ENCODE measurements at regions not wholly inside any gene's neighbourhood (a gene's known extent, or its start where the extent isn't known, plus 50 kb on each side); places are given as distances from the start of the nearest gene placed in this dataset.
A peak's percentile ranks its signal among the peaks of the same experiment; 100 is the strongest.

GRCh38 chr11:86743223-86744118 is 56.9 kb upstream of the PRSS23 start:
- FAIRE-seq: peak; percentile 91

GRCh38 chr11:86741839-86742805 is 58.2 kb upstream of the PRSS23 start:
- Histone ChIP-seq H3K9ac (ENCODE audit: control insufficient read depth, extremely low read depth, insufficient read depth, low read length) (no peak overlapping the region), H3K4me2 (ENCODE audit: control insufficient read depth, extremely low read depth, insufficient read depth, low read depth, low read length) (peak overlapping the region; percentile 89), H2AFZ (ENCODE audit: control insufficient read depth, low read length) (no peak overlapping the region), H3K9me3 (ENCODE audit: control insufficient read depth, low read depth, low read length) (no peaks in the 10 kb centered on the region), H3K4me1 (ENCODE audit: control insufficient read depth, extremely low read depth, insufficient read depth, low read length) (peaks cover 58% of the 10 kb centered on the region), H3K4me3 (ENCODE audit: control insufficient read depth in 2 of 3, extremely low read depth in 1 of 3, insufficient read depth in 2 of 3, low read depth in 1 of 3, low read length in 3 of 3) (peak overlapping the region in 2 of 3 experiments; percentile 4 to 21), H3K79me2 (ENCODE audit: control insufficient read depth, insufficient read depth, low read length) (no peaks in the 10 kb centered on the region), H3K27ac (ENCODE audit: control insufficient read depth, insufficient read depth, low read length) (peak overlapping the region; percentile 96), H4K20me1 (ENCODE audit: control insufficient read depth, extremely low read depth, insufficient read depth, low read length) (no peaks in the 10 kb centered on the region), H3K9me1 (ENCODE audit: control insufficient read depth, extremely low read depth, insufficient read depth, low read length) (no peaks in the 10 kb centered on the region), H3K27me3 (ENCODE audit: control insufficient read depth, extremely low read depth, insufficient read depth, low read length) (no peaks in the 10 kb centered on the region), H3K36me3 (ENCODE audit: control insufficient read depth in 2 of 2, extremely low read depth in 1 of 2, insufficient read depth in 2 of 2, low read length in 2 of 2) (no peaks in the 10 kb centered on the region)
- FAIRE-seq (peak; percentile 67), DNase-seq (ENCODE audit: low read depth, low spot score) (no peak)
- TF ChIP-seq CTCF (optimal IDR thresholded peaks at IDR 0.05 in 1 of 3, IDR thresholded peaks at IDR 0.05 in 1 of 3, conservative IDR thresholded peaks at IDR 0.05 in 1 of 3; ENCODE audit: extremely low read depth in 1 of 3, insufficient read depth in 2 of 3, low read length in 3 of 3) (no peak), EZH2 (IDR thresholded peaks at IDR 0.05; ENCODE audit: low read length) (no peak)
- dilution Hi-C loops (cut with MboI; ENCODE audit: extremely low pct_ligation_motif_present, low sequenced_read_pairs): no loop called here

More at GRCh38 chr11:86743223-86744118, 56.9 kb upstream of the PRSS23 start:
- Histone ChIP-seq H3K27me3 (ENCODE audit: control insufficient read depth, extremely low read depth, insufficient read depth, low read length) (no peaks in the 10 kb centered on the region), H3K4me2 (ENCODE audit: control insufficient read depth, extremely low read depth, insufficient read depth, low read depth, low read length) (peak overlapping the region; percentile 42), H3K27ac (ENCODE audit: control insufficient read depth, insufficient read depth, low read length) (peak overlapping the region; percentile 96), H3K9me1 (ENCODE audit: control insufficient read depth, extremely low read depth, insufficient read depth, low read length) (no peaks in the 10 kb centered on the region), H3K9ac (ENCODE audit: control insufficient read depth, extremely low read depth, insufficient read depth, low read length) (peak overlapping the region; percentile 53), H3K36me3 (ENCODE audit: control insufficient read depth in 2 of 2, extremely low read depth in 1 of 2, insufficient read depth in 2 of 2, low read length in 2 of 2) (no peaks in the 10 kb centered on the region), H2AFZ (ENCODE audit: control insufficient read depth, low read length) (no peak overlapping the region), H3K4me1 (ENCODE audit: control insufficient read depth, extremely low read depth, insufficient read depth, low read length) (peaks cover 51% of the 10 kb centered on the region), H4K20me1 (ENCODE audit: control insufficient read depth, extremely low read depth, insufficient read depth, low read length) (no peaks in the 10 kb centered on the region), H3K79me2 (ENCODE audit: control insufficient read depth, insufficient read depth, low read length) (no peaks in the 10 kb centered on the region), H3K4me3 (ENCODE audit: control insufficient read depth in 2 of 3, extremely low read depth in 1 of 3, insufficient read depth in 2 of 3, low read depth in 1 of 3, low read length in 3 of 3) (no peak overlapping the region), H3K9me3 (ENCODE audit: control insufficient read depth, low read depth, low read length) (no peaks in the 10 kb centered on the region)
- dilution Hi-C loops (cut with MboI; ENCODE audit: extremely low pct_ligation_motif_present, low sequenced_read_pairs): no loop called here
- TF ChIP-seq EZH2 (IDR thresholded peaks at IDR 0.05; ENCODE audit: low read length) (no peak), CTCF (optimal IDR thresholded peaks at IDR 0.05 in 1 of 3, IDR thresholded peaks at IDR 0.05 in 1 of 3, conservative IDR thresholded peaks at IDR 0.05 in 1 of 3; ENCODE audit: extremely low read depth in 1 of 3, insufficient read depth in 2 of 3, low read length in 3 of 3) (no peak)
- DNase-seq (ENCODE audit: low read depth, low spot score): peak; percentile 94
